ENCODE measurements at regions not wholly inside any gene's neighbourhood (a gene's known extent, or its start where the extent isn't known, plus 50 kb on each side); places are given as distances from the start of the nearest gene placed in this dataset.
"Not testable (repeated sequence)": the region's sequence is repeated elsewhere in the genome, so short reads cannot be mapped to it uniquely, and the experiment has no call there.

DNA sequence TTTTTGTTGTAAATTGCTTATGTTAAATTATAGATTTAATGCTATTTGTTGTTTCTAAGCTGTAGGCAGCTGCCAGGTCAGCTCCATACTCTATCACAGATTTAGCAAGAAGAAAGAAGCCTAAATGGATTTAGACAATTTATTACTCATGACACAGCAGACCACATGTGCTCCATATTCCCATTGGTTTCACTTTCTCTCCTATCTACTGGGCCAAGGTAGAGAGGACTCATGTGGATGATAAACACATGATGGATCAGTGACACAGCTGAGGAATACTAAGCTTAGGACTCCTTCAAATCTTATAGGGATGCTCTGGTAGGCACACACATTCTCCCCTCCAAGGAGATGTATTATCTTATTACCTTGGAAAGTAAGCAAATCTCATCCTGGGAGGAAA lies 553.0 kb upstream of the ADGRB3 start:
- no peak for FAIRE-seq
- TF ChIP-seq POLR2AphosphoS5 (IDR thresholded peaks at IDR 0.05; ENCODE audit: low read depth, low read length) (no peak), TAF1 (IDR thresholded peaks at IDR 0.05; ENCODE audit: low read depth, low read length) (no peak), POU2F2 (IDR thresholded peaks at IDR 0.05; ENCODE audit: low read depth, low read length) (no peak), SPI1 (IDR thresholded peaks at IDR 0.05; ENCODE audit: low read depth, low read length) (no peak), POLR2A (IDR thresholded peaks at IDR 0.05; ENCODE audit: low read depth, low read length) (no peak)
- DNase-seq (ENCODE audit: insufficient read length, low spot score), result no peak

GRCh38 chr6:68080074-68080473 lies 555.0 kb upstream of the ADGRB3 start:
- DNase-seq (ENCODE audit: insufficient read length, low spot score), result no peak
- FAIRE-seq, result no peak
- no peak for TF ChIP-seq POLR2A (IDR thresholded peaks at IDR 0.05; ENCODE audit: low read depth, low read length)
- no peak for TF ChIP-seq POU2F2 (IDR thresholded peaks at IDR 0.05; ENCODE audit: low read depth, low read length)
- no peak for TF ChIP-seq PAX5 (IDR thresholded peaks at IDR 0.05; ENCODE audit: insufficient read depth, low read length, severe bottlenecking)
- no peak for TF ChIP-seq POLR2AphosphoS5 (IDR thresholded peaks at IDR 0.05; ENCODE audit: low read depth, low read length)
- TF ChIP-seq TAF1 (IDR thresholded peaks at IDR 0.05; ENCODE audit: low read depth, low read length), result no peak
- TF ChIP-seq SPI1 (IDR thresholded peaks at IDR 0.05; ENCODE audit: low read depth, low read length), result no peak

- DNase-seq (ENCODE audit: insufficient read length, low spot score) (no peak), FAIRE-seq (no peak)
- TF ChIP-seq POLR2A (IDR thresholded peaks at IDR 0.05; ENCODE audit: low read depth, low read length), result no peak
- no peak for TF ChIP-seq POLR2AphosphoS5 (IDR thresholded peaks at IDR 0.05; ENCODE audit: low read depth, low read length)
- TF ChIP-seq POU2F2 (IDR thresholded peaks at IDR 0.05; ENCODE audit: low read depth, low read length), result no peak
These were observed 557.4 kb upstream of the ADGRB3 start for GRCh38 chr6:68077661-68078060.

- FAIRE-seq (no peak), DNase-seq (ENCODE audit: insufficient read length, low spot score) (no peak)
- TF ChIP-seq TAF1 (IDR thresholded peaks at IDR 0.05; ENCODE audit: low read depth, low read length) (no peak), POLR2AphosphoS5 (IDR thresholded peaks at IDR 0.05; ENCODE audit: low read depth, low read length) (no peak), SPI1 (IDR thresholded peaks at IDR 0.05; ENCODE audit: low read depth, low read length) (no peak), PAX5 (IDR thresholded peaks at IDR 0.05; ENCODE audit: insufficient read depth, low read length, severe bottlenecking) (no peak), POU2F2 (IDR thresholded peaks at IDR 0.05; ENCODE audit: low read depth, low read length) (no peak), POLR2A (IDR thresholded peaks at IDR 0.05; ENCODE audit: low read depth, low read length) (no peak)
These were observed 563.3 kb upstream of the ADGRB3 start for GRCh38 chr6:68071740-68072139.

DNA sequence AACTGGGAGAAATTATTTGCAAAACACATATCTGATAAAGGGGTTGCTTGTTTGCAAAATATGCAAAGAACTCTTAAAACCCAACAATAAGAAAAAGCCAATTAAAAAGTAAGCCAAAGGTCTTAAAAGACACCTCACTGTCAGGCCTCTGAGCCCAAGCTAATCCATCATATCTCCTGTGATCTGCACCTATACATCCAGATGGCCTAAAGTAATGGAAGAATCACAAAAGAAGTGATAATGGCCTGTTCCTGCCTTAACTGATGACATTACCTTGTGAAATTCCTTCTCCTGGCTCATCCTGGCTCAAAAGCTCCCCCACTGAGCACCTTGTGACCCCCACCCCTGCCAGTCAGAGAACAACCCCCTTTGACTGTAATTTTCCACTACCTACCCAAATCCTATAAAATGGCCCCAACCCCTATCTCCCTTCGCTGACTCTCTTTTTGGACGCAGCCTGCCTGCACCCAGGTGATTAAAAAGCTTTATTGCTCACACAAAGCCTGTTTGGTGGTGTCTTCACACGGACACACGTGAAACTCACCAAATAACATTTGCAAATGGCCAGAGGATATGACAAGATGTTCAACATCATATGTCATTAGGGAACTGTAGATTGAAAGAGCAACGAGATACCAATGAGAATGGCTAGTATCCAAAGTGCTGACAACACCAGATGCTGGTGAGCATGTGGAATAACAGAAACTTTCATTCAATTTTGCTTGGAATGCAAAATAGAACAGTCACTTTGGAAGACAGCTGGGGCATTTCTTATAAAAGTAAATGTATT lies 565.0 kb upstream of the ADGRB3 start:
- DNase-seq (ENCODE audit: insufficient read length, low spot score), result no peak
- TF ChIP-seq POU2F2 (IDR thresholded peaks at IDR 0.05; ENCODE audit: low read depth, low read length), result no peak
- TF ChIP-seq PAX5 (IDR thresholded peaks at IDR 0.05; ENCODE audit: insufficient read depth, low read length, severe bottlenecking), result no peak
- no peak for TF ChIP-seq TAF1 (IDR thresholded peaks at IDR 0.05; ENCODE audit: low read depth, low read length)
- TF ChIP-seq POLR2A (IDR thresholded peaks at IDR 0.05; ENCODE audit: low read depth, low read length), result no peak
- TF ChIP-seq POLR2AphosphoS5 (IDR thresholded peaks at IDR 0.05; ENCODE audit: low read depth, low read length), result no peak
- no peak for FAIRE-seq

DNA sequence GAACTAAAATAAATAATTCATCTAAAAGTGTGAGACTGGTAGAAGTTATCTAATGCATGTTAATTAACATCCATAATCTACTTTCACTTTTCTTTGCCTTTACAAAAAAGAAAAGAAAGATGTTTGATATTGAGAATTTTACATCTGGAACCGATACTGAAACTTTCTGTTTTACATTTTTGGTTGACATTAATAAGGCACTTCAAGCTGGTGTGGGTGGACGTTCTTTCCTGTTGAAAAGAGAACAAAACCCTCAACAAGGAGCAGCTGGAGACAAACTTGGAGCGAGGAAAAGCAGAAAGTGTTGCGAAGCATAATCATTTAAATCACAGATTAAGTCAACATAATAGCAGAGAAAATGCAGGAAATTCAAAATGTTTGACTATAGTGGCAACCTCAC lies 575.2 kb upstream of the ADGRB3 start:
- FAIRE-seq (peak; percentile 56), DNase-seq (ENCODE audit: insufficient read length, low spot score) (no peak)
- TF ChIP-seq POU2F2 (IDR thresholded peaks at IDR 0.05; ENCODE audit: low read depth, low read length) (no peak), POLR2A (IDR thresholded peaks at IDR 0.05; ENCODE audit: low read depth, low read length) (no peak), PAX5 (IDR thresholded peaks at IDR 0.05; ENCODE audit: insufficient read depth, low read length, severe bottlenecking) (no peak), TAF1 (IDR thresholded peaks at IDR 0.05; ENCODE audit: low read depth, low read length) (no peak), POLR2AphosphoS5 (IDR thresholded peaks at IDR 0.05; ENCODE audit: low read depth, low read length) (no peak), SPI1 (IDR thresholded peaks at IDR 0.05; ENCODE audit: low read depth, low read length) (no peak)

DNA sequence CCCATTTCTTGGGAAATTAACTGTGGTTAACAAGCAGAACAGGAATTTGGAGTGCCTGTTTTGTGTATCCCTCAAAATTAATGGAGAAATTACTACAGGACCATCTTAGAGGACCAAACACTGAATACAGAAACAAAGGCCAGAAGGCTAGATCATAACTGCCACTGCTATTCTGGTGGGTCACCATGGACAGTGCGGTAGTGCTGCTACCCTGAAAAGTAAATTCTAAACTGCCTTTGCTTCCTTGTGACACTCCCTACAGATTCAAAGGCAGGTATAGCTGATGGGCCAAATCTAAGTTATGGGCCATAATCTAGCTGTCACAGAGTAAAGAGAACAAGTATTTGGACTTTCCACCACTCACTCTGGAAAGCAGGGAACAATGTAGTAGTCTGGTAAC lies 575.8 kb upstream of the ADGRB3 start:
- FAIRE-seq, result peak; percentile 81
- TF ChIP-seq POLR2A (IDR thresholded peaks at IDR 0.05; ENCODE audit: low read depth, low read length) (no peak), SPI1 (IDR thresholded peaks at IDR 0.05; ENCODE audit: low read depth, low read length) (no peak), POLR2AphosphoS5 (IDR thresholded peaks at IDR 0.05; ENCODE audit: low read depth, low read length) (no peak), PAX5 (IDR thresholded peaks at IDR 0.05; ENCODE audit: insufficient read depth, low read length, severe bottlenecking) (no peak), TAF1 (IDR thresholded peaks at IDR 0.05; ENCODE audit: low read depth, low read length) (no peak), POU2F2 (IDR thresholded peaks at IDR 0.05; ENCODE audit: low read depth, low read length) (no peak)
- DNase-seq (ENCODE audit: insufficient read length, low spot score), result no peak

DNA sequence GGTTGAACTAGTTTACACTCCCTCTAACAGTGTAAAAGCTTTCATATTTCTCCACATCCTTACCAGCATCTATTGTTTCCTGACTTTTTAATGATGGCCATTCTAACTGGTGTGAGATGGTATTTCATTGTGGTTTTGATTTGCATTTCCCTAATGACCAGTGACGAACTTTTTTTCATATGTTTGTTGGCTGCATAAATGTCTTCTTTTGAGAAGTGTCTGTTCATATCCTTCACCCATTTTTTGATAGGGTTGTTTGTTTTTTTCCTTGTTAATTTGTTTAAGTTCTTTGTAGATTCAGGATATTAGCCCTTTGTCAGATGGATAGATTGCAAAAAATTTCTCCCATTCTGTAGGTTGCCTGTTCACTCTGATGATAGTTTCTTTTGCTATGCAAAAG lies 578.5 kb upstream of the ADGRB3 start:
- DNase-seq (ENCODE audit: insufficient read length, low spot score); FAIRE-seq: not testable (repeated sequence)

DNA sequence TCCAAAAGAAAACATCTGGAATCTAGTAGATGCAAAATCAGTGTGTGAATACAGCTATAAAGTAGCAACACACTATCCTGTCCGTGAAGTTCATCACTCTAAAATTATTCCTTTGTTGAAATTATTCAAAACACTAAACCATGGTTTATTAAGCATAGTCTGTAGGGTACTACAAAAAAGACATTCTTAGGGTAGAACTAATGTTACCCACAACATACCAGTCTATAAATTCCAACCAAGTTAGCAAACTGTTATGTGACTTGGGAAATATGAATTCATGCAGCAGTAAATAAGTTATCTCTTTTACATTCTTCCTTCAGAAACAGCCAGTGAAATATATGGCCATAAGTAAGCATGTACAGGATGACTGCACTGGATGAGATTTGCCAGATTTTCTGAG lies 580.3 kb upstream of the ADGRB3 start:
- DNase-seq (ENCODE audit: insufficient read length, low spot score), result no peak
- no peak for FAIRE-seq
- TF ChIP-seq TAF1 (IDR thresholded peaks at IDR 0.05; ENCODE audit: low read depth, low read length) (no peak), PAX5 (IDR thresholded peaks at IDR 0.05; ENCODE audit: insufficient read depth, low read length, severe bottlenecking) (no peak), POU2F2 (IDR thresholded peaks at IDR 0.05; ENCODE audit: low read depth, low read length) (no peak), POLR2A (IDR thresholded peaks at IDR 0.05; ENCODE audit: low read depth, low read length) (no peak), POLR2AphosphoS5 (IDR thresholded peaks at IDR 0.05; ENCODE audit: low read depth, low read length) (no peak), SPI1 (IDR thresholded peaks at IDR 0.05; ENCODE audit: low read depth, low read length) (no peak)

- DNase-seq (ENCODE audit: insufficient read length, low spot score) (no peak), FAIRE-seq (no peak)
- TF ChIP-seq POU2F2 (IDR thresholded peaks at IDR 0.05; ENCODE audit: low read depth, low read length), result no peak
- no peak for TF ChIP-seq POLR2AphosphoS5 (IDR thresholded peaks at IDR 0.05; ENCODE audit: low read depth, low read length)
- no peak for TF ChIP-seq SPI1 (IDR thresholded peaks at IDR 0.05; ENCODE audit: low read depth, low read length)
- TF ChIP-seq PAX5 (IDR thresholded peaks at IDR 0.05; ENCODE audit: insufficient read depth, low read length, severe bottlenecking), result no peak
- no peak for TF ChIP-seq POLR2A (IDR thresholded peaks at IDR 0.05; ENCODE audit: low read depth, low read length)
- no peak for TF ChIP-seq TAF1 (IDR thresholded peaks at IDR 0.05; ENCODE audit: low read depth, low read length)
These were observed 581.2 kb upstream of the ADGRB3 start for GRCh38 chr6:68053805-68054373.

All from GM12891 (cell line).